Activated T-cell treated with anti-CD3 and anti-CD28 coated beads, Interleukin-2, amount 50 U/mL, for 4 hours (primary cell): ENCODE measurements at regions not wholly inside any gene's neighbourhood (a gene's known extent, or its start where the extent isn't known, plus 50 kb on each side); places are given as distances from the start of the nearest gene placed in this dataset.

Experiments used
- ATAC-seq, 2 donors: fragments of 200-7000 bp; cut with Tn5 transposase; one replicate each; pipeline ENCODE4 v1.10.0; 2021
- DNase-seq: peaks from one replicate; pipeline ENCODE4 v3.0.0-alpha.2; 2020
- H3K27me3 Mint-ChIP-seq: one replicate; pipeline ENCODE4 v1.8.0; 2021; ENCODE audit warnings: low read depth, mixed read lengths
- H3K36me3 Mint-ChIP-seq: one replicate; pipeline ENCODE4 v1.8.0; 2022; ENCODE audit warnings: mixed read lengths; ENCODE audit not compliant: insufficient read depth
- H3K4me1 Mint-ChIP-seq: one replicate; pipeline ENCODE4 v1.8.0; 2021; ENCODE audit warnings: low read depth, mixed read lengths
- H3K4me3 Mint-ChIP-seq: one replicate; pipeline ENCODE4 v1.8.0; 2021; ENCODE audit warnings: mild to moderate bottlenecking, moderate library complexity, mixed read lengths
- H3K9me3 Mint-ChIP-seq: one replicate; pipeline ENCODE4 v1.8.0; 2021; ENCODE audit warnings: mixed read lengths

DNA sequence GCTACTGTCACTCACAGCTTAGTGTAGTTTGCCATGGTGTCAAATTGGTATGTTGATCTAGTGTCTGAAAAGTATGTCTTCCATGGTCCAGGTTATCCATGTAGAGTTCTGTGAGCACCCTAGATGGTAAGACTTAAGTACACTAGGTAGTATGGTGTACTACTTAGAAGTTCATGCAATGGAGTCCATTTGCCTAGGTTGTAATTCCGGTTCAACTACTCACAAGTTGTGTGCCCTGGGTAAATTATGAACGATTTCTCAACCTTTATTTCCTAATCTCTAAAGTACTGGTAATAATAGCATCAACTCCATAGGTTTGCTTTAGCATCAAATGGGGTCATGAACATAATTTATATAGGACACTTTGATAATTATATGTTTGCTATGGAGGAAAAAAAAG, 666.2 kb upstream of the CELF2 start:
- Mint-ChIP-seq H3K27me3 (no peaks in the 10 kb centered on the region), H3K4me1 (no peaks in the 10 kb centered on the region), H3K4me3 (no peak overlapping the region), H3K9me3 (no peaks in the 10 kb centered on the region), H3K36me3 (no peaks in the 10 kb centered on the region)
- no peak for DNase-seq
- no peak for ATAC-seq

DNA sequence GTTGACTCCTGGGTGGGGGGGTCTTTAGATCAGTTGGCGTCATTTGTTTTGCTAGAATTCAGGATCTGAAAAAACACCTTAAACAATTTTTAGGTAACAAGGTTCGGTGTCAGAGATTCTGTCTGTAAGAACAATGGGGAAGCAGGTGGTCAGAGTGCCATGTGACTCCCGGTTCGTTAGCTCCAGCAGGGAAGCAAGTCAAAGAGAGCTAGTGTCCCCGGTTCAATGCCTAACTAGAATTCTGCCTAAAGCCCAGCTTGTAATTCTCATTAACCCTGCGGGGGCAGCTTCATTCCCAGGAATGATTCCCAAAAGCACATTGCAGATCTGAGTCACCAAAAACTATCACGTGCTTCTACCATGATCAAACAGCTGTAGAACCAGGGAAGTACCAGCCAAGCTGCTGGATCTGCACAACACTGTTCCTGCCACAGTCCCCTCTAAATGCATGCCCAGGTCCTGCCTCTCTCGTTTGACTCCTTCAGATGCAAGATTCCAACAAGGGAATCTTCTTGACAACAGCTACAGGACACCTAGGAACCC, 664.3 kb upstream of the CELF2 start:
- no peak for DNase-seq
- Mint-ChIP-seq H3K36me3 (no peaks in the 10 kb centered on the region), H3K9me3 (no peaks in the 10 kb centered on the region), H3K4me3 (no peak overlapping the region), H3K4me1 (no peaks in the 10 kb centered on the region), H3K27me3 (no peaks in the 10 kb centered on the region)
- no peak for ATAC-seq

DNA sequence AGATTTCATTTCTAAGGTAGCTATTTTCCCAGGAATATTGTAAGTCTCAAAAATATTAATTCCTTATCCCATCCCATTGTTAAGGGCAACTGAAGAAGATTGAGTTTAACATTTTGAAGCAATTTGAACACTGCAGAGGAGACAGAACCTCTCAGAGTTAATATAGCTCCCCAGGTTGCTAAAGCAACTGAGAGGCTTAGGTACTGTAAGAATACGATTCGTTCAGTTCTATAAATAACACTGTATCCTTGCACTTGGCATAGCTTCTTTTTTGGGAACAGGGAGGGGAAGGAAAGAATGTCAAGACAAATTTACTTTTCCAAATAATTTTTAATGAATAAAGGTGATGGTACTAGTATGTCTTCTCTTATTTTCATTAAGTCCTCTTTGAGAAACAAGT, 658.4 kb upstream of the CELF2 start:
- H3K4me1 Mint-ChIP-seq = no peaks in the 10 kb centered on the region
- H3K27me3 Mint-ChIP-seq = peaks cover 5% of the 10 kb centered on the region
- H3K36me3 Mint-ChIP-seq = no peaks in the 10 kb centered on the region
- no peaks in the 10 kb centered on the region for H3K9me3 Mint-ChIP-seq
- DNase-seq = no peak
- H3K4me3 Mint-ChIP-seq = no peak overlapping the region
- no peak for ATAC-seq

DNA sequence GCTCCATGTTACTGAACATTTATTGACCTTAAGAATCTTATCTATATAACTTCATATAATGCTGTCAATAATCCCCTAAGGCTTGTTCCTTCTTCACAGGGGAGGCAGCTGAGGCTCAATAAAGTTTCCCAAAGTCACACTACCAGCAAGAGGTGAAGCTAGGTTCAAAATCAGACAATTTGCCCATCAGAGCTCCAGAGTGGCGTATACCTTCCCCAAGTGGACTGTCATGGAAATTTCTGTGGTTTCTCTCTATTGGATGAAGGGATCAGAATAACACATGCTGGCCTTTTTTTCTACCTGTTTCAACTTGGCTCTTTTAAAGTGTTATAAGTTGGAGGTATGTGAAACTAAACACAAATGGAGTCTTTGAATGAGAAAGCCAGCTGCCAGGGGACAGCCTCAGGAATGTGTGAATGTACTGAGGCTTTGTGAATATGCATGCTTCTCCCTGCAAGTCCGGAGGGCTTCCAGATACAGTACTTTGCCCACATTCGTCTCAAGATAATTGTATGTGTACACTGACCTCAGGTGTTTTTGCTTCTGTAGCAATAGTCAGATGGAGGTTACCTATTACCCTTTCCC, 656.3 kb upstream of the CELF2 start:
- no peak for DNase-seq
- Mint-ChIP-seq H3K27me3 (peaks cover 5% of the 10 kb centered on the region), H3K4me1 (no peaks in the 10 kb centered on the region), H3K9me3 (no peaks in the 10 kb centered on the region), H3K4me3 (no peak overlapping the region), H3K36me3 (no peaks in the 10 kb centered on the region)
- no peak for ATAC-seq

DNA sequence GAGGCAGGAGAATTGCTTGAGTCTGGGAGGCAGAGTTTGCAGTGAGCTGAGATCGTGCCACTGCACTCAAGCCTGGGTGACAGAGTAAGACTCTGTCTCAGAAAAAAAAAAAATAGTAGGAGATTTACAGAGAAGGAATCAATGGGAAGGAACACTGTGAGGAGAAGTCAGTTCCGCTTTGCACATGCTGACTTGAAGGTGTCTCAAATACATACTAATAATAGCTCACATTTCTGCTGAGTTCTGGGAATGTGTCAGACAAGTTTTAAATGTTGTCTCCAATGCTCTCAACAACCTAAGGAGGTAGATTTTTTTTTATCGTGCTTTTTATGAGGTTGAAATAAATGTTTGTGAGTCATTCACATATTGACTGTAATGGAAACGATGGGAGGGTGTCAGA, 654.9 kb upstream of the CELF2 start:
- peaks cover 5% of the 10 kb centered on the region for H3K27me3 Mint-ChIP-seq

DNA sequence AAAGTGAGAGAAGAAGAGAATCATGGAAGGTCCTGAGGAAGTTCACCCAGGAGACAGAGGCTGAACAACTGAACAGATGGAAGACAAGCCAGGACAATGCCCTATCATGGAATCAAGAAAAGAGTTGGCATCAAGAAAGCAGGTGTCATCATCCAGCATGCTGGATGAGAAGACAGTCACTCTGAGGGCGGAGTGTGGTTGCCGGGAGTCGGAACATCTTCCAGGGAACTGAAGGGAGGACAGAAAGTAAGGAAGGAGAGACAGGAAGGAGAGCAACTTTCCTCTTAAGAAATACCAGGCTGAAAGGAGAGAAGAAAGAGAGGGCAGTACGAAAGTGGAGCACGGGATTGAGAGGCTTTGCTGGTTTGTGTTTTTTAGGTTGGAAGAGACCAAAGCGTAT, 654.5 kb upstream of the CELF2 start:
- no peaks in the 10 kb centered on the region for H3K4me1 Mint-ChIP-seq
- no peaks in the 10 kb centered on the region for H3K36me3 Mint-ChIP-seq
- DNase-seq (no peak), ATAC-seq (no peak)
- no peak overlapping the region for H3K4me3 Mint-ChIP-seq
- H3K27me3 Mint-ChIP-seq = peaks cover 5% of the 10 kb centered on the region
- H3K9me3 Mint-ChIP-seq = no peaks in the 10 kb centered on the region

More for the DNA sequence above, 654.9 kb upstream of the CELF2 start:
- DNase-seq (no peak), ATAC-seq (no peak)
- Mint-ChIP-seq H3K9me3 (no peaks in the 10 kb centered on the region), H3K4me1 (no peaks in the 10 kb centered on the region), H3K36me3 (no peaks in the 10 kb centered on the region), H3K4me3 (no peak overlapping the region)

DNA sequence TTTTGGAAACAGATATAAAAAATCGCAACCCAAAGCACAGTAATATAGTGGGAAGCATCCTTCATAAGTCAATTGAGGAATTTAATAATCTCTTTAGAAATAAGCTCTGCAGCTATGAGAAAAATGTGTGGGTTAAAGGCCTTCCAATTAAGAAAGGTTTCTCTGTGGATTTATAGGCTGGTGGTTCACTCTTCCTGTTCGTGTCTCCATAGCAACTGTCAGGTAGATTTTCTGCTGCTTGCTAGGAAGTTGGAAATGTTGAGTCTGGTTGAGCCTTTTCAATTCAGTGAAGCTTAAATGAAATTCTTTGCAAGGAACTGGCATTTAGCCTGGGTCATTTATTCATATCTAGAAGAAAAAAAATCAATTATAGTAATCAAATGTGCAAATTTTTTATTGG, 652.8 kb upstream of the CELF2 start:
- no peak for DNase-seq
- Mint-ChIP-seq H3K4me3 (no peak overlapping the region), H3K4me1 (no peaks in the 10 kb centered on the region), H3K9me3 (no peaks in the 10 kb centered on the region), H3K27me3 (peaks cover 5% of the 10 kb centered on the region), H3K36me3 (no peaks in the 10 kb centered on the region)
- ATAC-seq = no peak

DNA sequence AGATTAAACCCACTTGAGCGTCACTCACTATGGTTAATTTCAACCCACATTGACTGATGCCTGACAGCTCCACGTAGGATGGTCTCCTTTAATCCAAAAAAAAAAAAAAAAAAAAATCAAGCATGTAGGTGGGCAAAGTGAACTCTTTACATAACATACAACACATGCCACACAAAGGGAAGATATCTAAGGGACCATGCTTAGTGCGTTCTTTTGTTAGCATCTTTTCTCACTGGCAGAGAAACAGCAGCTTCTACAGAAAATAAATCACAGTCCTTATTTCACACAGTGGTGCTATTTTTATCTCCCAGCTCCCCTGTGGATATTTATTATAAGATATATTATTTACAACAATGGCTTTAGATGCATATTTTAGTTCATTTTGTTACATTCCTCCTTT, 652.0 kb upstream of the CELF2 start:
- Mint-ChIP-seq H3K4me3 (no peak overlapping the region), H3K27me3 (peaks cover 5% of the 10 kb centered on the region), H3K9me3 (no peaks in the 10 kb centered on the region), H3K36me3 (no peaks in the 10 kb centered on the region), H3K4me1 (no peaks in the 10 kb centered on the region)
- ATAC-seq (no peak), DNase-seq (no peak)

DNA sequence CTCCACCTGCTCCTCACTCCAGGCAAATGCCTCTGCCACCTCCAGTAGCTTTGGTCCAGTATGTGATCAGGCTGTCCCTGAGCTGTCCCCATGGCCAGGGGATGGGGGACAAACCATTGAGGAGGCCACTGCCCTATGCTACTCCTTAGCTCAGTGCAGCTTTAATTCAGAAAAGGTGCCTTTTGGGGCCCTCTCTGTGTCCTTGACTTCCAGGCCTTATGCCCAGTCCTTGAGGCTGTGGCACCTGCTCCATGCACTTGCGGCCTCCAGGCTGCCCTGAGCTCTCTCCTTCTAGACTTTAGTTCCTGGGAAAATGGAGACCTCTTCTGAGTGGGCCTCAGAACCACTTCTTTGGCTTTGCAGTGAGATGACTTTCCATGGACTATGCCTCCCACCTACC, 650.8 kb upstream of the CELF2 start:
- Mint-ChIP-seq H3K4me1 (no peaks in the 10 kb centered on the region), H3K9me3 (no peaks in the 10 kb centered on the region), H3K27me3 (peaks cover 5% of the 10 kb centered on the region), H3K36me3 (no peaks in the 10 kb centered on the region), H3K4me3 (no peak overlapping the region)
- no peak for DNase-seq
- ATAC-seq = no peak

DNA sequence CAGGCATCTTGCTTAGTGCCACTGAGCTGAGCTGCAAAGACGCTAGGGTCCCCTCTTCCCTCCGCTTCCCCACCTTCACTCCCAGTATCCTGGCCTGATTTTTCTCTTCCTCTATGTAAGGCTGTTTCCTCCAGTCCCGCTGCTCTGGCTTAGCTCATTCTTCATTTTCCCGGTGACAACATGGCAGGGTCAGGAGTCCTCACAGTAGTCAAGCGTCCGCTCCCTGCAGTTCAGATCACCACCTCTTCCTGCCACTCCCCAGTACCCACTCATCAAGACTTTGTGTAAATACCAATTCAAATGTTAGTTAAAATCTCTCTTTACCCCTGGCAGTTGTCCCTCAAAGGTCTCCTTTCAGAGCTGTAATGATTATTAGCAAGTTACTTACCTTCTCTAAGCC, 650.4 kb upstream of the CELF2 start:
- Mint-ChIP-seq H3K27me3 (peaks cover 5% of the 10 kb centered on the region), H3K4me3 (no peak overlapping the region), H3K4me1 (no peaks in the 10 kb centered on the region), H3K9me3 (no peaks in the 10 kb centered on the region), H3K36me3 (no peaks in the 10 kb centered on the region)
- DNase-seq (no peak), ATAC-seq (no peak)

DNA sequence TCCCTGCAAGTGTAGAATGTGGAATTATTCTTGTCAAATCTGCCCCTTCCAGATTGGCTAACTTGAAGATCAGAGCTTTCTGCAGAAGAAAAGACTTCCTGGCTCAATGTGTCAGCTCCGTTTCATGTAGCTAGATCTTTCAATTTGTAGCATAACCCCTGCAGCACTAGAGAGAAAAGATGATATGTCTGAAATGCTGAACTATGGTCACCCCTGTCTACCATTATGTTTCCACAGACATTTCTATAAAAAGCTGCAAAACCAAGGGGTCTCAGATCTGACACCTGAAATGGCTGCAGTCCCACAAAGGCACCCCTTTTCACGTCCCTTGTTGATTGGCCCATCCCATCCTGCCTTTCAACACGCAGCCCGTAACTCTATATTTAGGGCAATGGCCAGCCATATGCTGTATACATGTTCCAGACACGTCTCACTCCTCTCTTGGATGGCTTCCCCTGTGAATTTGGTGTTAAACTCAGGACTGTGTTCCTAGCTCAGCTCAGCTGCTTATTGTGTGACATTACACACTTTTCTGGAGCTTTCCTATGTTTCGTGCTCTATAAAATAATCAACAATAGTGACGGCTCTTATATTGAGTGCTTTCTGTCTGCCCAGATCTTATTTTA, 648.6 kb upstream of the CELF2 start:
- no peaks in the 10 kb centered on the region for H3K36me3 Mint-ChIP-seq
- H3K9me3 Mint-ChIP-seq = no peaks in the 10 kb centered on the region
- ATAC-seq (no peak), DNase-seq (no peak)
- H3K4me3 Mint-ChIP-seq = no peak overlapping the region
- H3K27me3 Mint-ChIP-seq = peaks cover 4% of the 10 kb centered on the region
- no peaks in the 10 kb centered on the region for H3K4me1 Mint-ChIP-seq

DNA sequence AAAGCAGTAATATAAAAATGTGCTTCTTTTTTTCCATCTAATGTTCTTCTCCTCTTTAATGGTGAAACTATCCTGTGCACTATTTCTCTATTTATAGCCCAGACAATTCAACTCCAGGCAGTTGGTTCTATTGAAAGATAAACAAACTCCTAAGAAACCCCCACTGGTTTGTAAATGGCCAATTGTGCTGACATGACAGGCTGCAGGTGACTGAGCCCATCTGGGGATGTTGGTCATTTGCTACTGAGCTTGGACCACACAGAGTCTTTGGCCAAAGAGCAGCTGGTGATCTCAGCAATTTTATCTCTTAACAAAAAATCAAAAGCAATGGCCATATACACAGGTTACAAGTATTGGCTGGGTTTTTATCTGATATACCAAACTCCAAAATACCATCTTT, 631.8 kb upstream of the CELF2 start:
- no peak for ATAC-seq
- H3K4me3 Mint-ChIP-seq = no peak overlapping the region
- H3K4me1 Mint-ChIP-seq = no peaks in the 10 kb centered on the region
- H3K9me3 Mint-ChIP-seq = peaks cover 5% of the 10 kb centered on the region
- H3K27me3 Mint-ChIP-seq = peaks cover 5% of the 10 kb centered on the region
- H3K36me3 Mint-ChIP-seq = no peaks in the 10 kb centered on the region
- DNase-seq = no peak

DNA sequence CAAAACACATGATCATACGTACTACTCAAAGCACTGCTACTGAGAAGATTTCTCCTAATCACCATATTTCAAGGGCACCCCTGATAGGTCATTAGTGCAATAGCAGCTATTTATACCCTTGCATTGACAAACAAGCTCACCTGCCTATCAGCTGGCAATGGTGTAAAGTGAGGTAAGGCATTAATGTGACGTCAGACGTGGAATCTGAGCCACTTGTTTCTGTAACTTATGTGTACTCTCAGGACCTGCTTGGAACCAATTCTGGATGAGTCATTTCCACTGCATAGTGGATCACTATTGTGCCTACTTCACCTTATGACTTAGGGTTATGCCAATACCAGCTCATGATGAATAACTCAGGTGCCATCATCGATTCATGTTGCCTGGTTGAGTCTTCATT, 628.5 kb upstream of the CELF2 start:
- ATAC-seq = no peak
- Mint-ChIP-seq H3K4me1 (no peaks in the 10 kb centered on the region), H3K4me3 (no peak overlapping the region), H3K9me3 (peaks cover 3% of the 10 kb centered on the region), H3K27me3 (peaks cover 7% of the 10 kb centered on the region), H3K36me3 (no peaks in the 10 kb centered on the region)
- DNase-seq = no peak

DNA sequence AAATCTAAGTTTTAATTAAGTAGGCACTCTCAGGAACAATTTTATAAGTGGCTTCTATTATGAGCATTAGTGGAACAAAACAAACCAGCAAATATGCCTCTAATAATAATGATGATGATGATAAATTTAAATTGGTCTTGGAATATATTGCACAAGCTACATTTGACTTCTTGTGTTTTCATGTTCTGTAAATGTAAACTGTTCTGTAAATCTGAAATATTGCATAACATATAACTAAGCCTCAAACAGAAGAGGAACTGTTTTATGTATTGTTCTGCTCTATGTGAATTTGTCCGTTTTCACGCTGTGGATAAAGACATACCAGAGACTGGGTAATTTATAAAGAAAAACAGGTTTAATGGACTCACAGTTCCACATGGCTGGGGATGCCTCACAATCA, 625.2 kb upstream of the CELF2 start:
- no peak overlapping the region for H3K4me3 Mint-ChIP-seq
- H3K27me3 Mint-ChIP-seq = peaks cover 7% of the 10 kb centered on the region
- DNase-seq (no peak), ATAC-seq (no peak)
- H3K4me1 Mint-ChIP-seq = no peaks in the 10 kb centered on the region
- H3K9me3 Mint-ChIP-seq = no peaks in the 10 kb centered on the region
- H3K36me3 Mint-ChIP-seq = no peaks in the 10 kb centered on the region

DNA sequence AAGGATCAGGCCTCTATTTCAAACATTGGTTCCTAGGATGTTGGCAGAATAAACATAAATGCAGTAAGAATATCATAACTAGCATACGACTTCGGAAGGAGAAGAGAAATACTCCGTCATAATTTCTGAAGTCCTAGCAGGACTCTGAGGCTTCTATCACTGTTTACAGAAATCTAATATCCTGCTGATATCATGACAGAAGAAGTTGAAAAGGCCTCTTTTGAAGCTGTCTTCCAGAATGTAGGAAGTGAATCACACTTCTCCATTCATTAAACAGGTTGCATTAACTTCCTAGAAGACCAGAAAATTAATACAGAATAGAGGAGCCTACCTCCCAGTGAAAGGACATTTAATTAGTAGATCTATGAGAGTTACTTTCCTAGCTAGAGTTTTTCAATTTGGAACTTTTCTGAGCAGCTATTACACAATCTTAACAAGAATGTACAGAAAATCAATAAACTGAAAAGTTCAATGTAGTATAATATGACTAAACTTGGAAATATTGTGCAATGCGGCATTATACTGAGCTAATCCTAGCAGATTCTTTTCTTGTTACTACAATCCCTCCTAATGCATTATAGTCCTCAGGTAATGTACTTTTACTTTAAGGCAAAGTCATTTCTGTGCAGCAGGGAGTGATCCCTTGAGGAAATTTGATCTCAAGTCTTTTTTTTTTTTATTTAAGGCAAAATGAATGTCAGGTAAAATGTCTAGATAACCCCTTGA, 622.6 kb upstream of the CELF2 start:
- no peak overlapping the region for H3K4me3 Mint-ChIP-seq

More for the DNA sequence above, 622.6 kb upstream of the CELF2 start:
- no peak for ATAC-seq
- Mint-ChIP-seq H3K27me3 (peaks cover 6% of the 10 kb centered on the region), H3K4me1 (no peaks in the 10 kb centered on the region), H3K9me3 (no peaks in the 10 kb centered on the region), H3K36me3 (no peaks in the 10 kb centered on the region)
- no peak for DNase-seq
